Endodermal cell (in vitro differentiated cells): ENCODE measurements at regions not wholly inside any gene's neighbourhood (a gene's known extent, or its start where the extent isn't known, plus 50 kb on each side); places are given as distances from the start of the nearest gene placed in this dataset.

Experiments used
- DNase-seq: peaks from one replicate; pipeline ENCODE4 v3.0.0-alpha.2; 2017
- H3K27ac ChIP-seq: 2 replicates; pipeline ENCODE4 v1.5.1; 2013; ENCODE audit warnings: mild to moderate bottlenecking, low read depth, low read length, moderate library complexity
- H3K27me3 ChIP-seq: 2 replicates; pipeline ENCODE4 v1.6.1; 2013; ENCODE audit warnings: mild to moderate bottlenecking, low read length, moderate library complexity; ENCODE audit not compliant: insufficient read depth, control insufficient read depth, poor library complexity, severe bottlenecking
- H3K36me3 ChIP-seq: 2 replicates; pipeline ENCODE4 v1.7.0; 2013; ENCODE audit warnings: mild to moderate bottlenecking, low read length, moderate library complexity; ENCODE audit not compliant: control insufficient read depth, insufficient read depth
- H3K4me1 ChIP-seq: one replicate; pipeline ENCODE4 v1.7.0; 2013; ENCODE audit warnings: low read length; ENCODE audit not compliant: control insufficient read depth, insufficient read depth
- H3K4me3 ChIP-seq: 2 replicates; pipeline ENCODE4 v1.5.1; 2013; ENCODE audit warnings: mild to moderate bottlenecking, low read length, moderate library complexity
- H3K9ac ChIP-seq: 2 replicates; pipeline ENCODE4 v1.6.1; 2013; ENCODE audit warnings: mild to moderate bottlenecking, low read length, moderate library complexity; ENCODE audit not compliant: poor library complexity, severe bottlenecking; ENCODE audit errors: extremely low read depth
- H3K9me3 ChIP-seq: 2 replicates; pipeline ENCODE4 v1.6.1; 2013; ENCODE audit warnings: mild to moderate bottlenecking, low read length, moderate library complexity; ENCODE audit not compliant: control insufficient read depth
- H3K27ac Mint-ChIP-seq: 2 replicates; pipeline ENCODE4 v1.8.0; 2020; ENCODE audit warnings: mixed read lengths
- H3K27me3 Mint-ChIP-seq: 2 replicates; pipeline ENCODE4 v1.8.0; 2021; ENCODE audit warnings: mild to moderate bottlenecking, mixed read lengths; ENCODE audit not compliant: insufficient read depth
- H3K36me3 Mint-ChIP-seq: 2 replicates; pipeline ENCODE4 v1.8.0; 2020; ENCODE audit warnings: low read depth, mixed read lengths
- H3K4me1 Mint-ChIP-seq: 2 replicates; pipeline ENCODE4 v1.8.0; 2020; ENCODE audit warnings: mixed read lengths
- H3K4me3 Mint-ChIP-seq: 2 replicates; pipeline ENCODE4 v1.8.0; 2020; ENCODE audit warnings: mild to moderate bottlenecking, moderate library complexity, mixed read lengths
- H3K9me3 Mint-ChIP-seq: 2 replicates; pipeline ENCODE4 v1.8.0; 2020; ENCODE audit warnings: mild to moderate bottlenecking, mixed read lengths
- CTCF ChIP-seq: fragments of 200-600 bp; sonication (generic); conservative IDR thresholded peaks from 2 replicates; pipeline ENCODE4 v1.5.0; 2021; ENCODE audit warnings: antibody characterized with exemption, mild to moderate bottlenecking
- WGBS, 2 experiments: methylation state at CpG; one replicate each; pipeline versions ENCODE4 v1.1.5 to v1.1.7; 2013; ENCODE audit warnings: missing lambda C conversion rate in 2 of 2, mixed read lengths in 1 of 2; ENCODE audit not compliant: insufficient coverage in 1 of 2, insufficient read length in 1 of 2; 5-methylcytosine and 5-hydroxymethylcytosine counted together

DNA sequence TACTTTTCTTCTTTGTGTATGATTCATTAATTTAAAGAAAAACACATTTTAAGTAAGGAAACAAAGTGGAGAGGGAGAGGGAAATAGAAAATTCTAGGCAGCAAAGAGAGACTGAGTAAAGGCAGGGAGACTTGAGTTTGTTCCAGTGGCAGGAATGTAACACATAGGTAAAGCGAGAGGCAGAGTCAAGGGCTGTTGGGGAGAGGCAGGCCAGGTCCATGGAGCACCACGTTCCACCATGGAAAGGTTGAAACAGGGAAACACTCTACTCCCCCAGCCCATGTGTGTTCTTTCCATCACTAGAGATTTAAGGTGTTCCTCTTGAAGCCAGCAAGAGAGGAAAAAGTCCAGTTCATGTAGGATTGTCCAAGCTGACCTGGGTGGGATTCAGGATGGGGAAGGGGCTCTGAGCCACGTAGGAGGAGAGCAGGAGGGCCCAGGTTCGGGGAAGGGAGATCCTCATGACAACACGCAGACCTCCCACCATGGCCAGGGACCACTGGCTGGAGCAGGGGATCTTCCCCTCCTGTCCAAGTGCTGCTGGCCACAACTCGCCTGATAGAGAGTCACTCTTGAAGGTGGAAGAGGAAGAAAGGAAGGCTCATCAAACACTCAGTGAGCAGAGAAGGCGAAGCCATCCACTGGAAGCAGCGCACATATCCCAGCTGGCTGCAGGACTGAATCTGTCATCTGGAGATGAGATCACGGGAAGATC is 666.4 kb upstream of the MKI67 start:
- TF ChIP-seq CTCF, result no peak
- H3K27me3 Mint-ChIP-seq, result no peaks in the 10 kb centered on the region

DNA sequence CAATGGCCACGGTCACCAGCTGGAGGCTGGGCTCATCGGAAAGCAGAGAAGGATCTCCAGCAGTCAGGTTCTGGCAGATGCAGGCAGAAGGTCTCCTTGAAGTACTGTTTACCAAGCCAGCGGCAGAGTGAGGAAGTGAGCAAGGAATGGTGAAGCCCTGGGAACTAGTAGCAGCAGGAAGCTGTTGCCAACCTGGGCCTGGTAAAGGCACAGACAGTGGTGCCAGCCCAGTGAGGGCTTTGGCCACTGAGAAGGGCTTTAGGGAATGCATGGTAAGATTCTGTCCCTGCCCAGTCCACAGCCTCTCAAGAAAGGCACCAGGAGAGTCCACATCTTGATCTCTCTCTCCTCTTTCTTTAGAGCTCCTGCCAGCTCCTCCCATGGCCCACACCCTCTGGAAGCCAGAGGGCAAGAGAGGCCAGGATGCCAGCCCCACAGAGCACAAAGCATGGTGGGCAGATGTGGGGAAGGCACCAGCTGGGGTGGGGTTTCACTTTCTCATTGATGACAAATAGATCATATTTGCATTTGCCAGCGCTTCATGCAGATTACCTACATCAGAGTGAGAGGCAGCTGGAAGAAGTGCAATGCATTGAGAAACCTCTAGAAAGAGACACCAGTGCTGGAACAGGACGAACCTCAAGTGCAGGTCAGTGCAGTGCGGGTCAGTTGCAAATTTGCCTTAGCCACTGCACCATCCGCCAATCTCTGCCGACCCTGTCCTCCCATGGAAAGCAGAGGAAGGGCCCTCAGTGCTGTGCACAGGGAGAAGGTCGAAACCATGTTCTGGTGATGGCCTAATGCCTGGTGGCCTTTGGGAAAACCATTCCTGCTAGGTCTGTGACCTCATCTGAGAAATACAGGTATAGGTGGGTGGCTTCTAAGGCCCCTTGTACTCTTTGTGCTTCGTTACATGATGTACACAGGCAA is 667.8 kb upstream of the MKI67 start:
- H3K9me3 Mint-ChIP-seq, result no peaks in the 10 kb centered on the region
- Histone ChIP-seq H3K4me3 (no peak overlapping the region), H3K4me1 (no peaks in the 10 kb centered on the region), H3K27ac (no peak overlapping the region), H3K27me3 (no peaks in the 10 kb centered on the region), H3K9me3 (no peaks in the 10 kb centered on the region), H3K9ac (no peak overlapping the region), H3K36me3 (no peaks in the 10 kb centered on the region)
- 89 to 99% methylated on average over 7 to 10 of the region's 10 CpGs for WGBS, 2 experiments
- no peak overlapping the region for H3K27ac Mint-ChIP-seq
- no peaks in the 10 kb centered on the region for H3K27me3 Mint-ChIP-seq
- no peak overlapping the region for H3K4me3 Mint-ChIP-seq
- no peak for TF ChIP-seq CTCF
- H3K36me3 Mint-ChIP-seq, result no peaks in the 10 kb centered on the region
- DNase-seq, result no peak
- H3K4me1 Mint-ChIP-seq, result no peaks in the 10 kb centered on the region

More for the DNA sequence above, 666.4 kb upstream of the MKI67 start:
- DNase-seq, result no peak
- H3K9me3 Mint-ChIP-seq, result no peaks in the 10 kb centered on the region
- no peaks in the 10 kb centered on the region for H3K4me1 Mint-ChIP-seq
- no peak overlapping the region for H3K4me3 Mint-ChIP-seq
- Histone ChIP-seq H3K4me3 (no peak overlapping the region), H3K27me3 (no peaks in the 10 kb centered on the region), H3K36me3 (no peaks in the 10 kb centered on the region), H3K4me1 (no peaks in the 10 kb centered on the region), H3K9me3 (no peaks in the 10 kb centered on the region), H3K9ac (no peak overlapping the region), H3K27ac (no peak overlapping the region)
- no peaks in the 10 kb centered on the region for H3K36me3 Mint-ChIP-seq
- 86 to 97% methylated on average over 5 to 9 of the region's 9 CpGs for WGBS, 2 experiments
- H3K27ac Mint-ChIP-seq, result no peak overlapping the region

DNA sequence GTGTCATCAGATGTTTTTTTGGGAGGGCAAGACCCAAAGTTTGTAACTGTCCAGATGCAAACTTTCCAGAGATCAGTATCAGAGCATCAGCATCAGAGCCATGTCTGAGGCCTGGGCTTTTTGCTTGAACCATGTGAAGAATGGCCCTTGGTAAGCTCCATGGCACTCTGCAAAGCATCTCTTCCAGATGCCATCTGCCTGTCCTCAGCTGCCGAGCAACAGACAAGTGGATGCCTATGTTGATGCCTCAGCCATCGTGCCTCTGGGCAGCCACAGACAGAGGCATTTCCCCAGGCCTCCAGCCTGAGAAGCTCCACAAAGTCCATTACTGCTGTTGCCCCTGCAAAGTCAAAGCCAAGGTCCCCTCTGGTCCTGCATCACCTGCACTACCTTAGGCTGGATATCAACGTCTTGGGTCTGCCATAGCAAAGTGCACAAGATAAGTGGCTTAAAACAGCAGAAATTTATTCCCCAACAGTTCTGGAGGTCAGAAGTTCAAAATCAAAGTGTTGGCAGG is 670.2 kb upstream of the MKI67 start:
- Histone ChIP-seq H3K36me3 (no peaks in the 10 kb centered on the region), H3K27ac (no peak overlapping the region), H3K9ac (no peak overlapping the region), H3K27me3 (no peaks in the 10 kb centered on the region), H3K9me3 (no peaks in the 10 kb centered on the region), H3K4me1 (no peaks in the 10 kb centered on the region), H3K4me3 (no peak overlapping the region)
- Mint-ChIP-seq H3K36me3 (no peaks in the 10 kb centered on the region), H3K27me3 (no peaks in the 10 kb centered on the region), H3K4me1 (no peaks in the 10 kb centered on the region), H3K27ac (no peak overlapping the region), H3K4me3 (no peak overlapping the region), H3K9me3 (no peaks in the 10 kb centered on the region)
- 90 to 100% methylated on average over 3 of the region's 3 CpGs for WGBS, 2 experiments
- TF ChIP-seq CTCF, result no peak
- no peak for DNase-seq
